Panc1 (cell line): ENCODE measurements at regions not wholly inside any gene's neighbourhood (a gene's known extent, or its start where the extent isn't known, plus 50 kb on each side); places are given as distances from the start of the nearest gene placed in this dataset.

Experiments
- POLR2AphosphoS5 ChIP-seq: IDR thresholded peaks from 2 replicates; pipeline ENCODE4 v1.6.1; 2012; ENCODE audit warnings: mild to moderate bottlenecking, low read depth, low read length, moderate library complexity
- REST ChIP-seq, 2 experiments: IDR thresholded peaks; 2 replicates each; pipeline ENCODE4 v1.6.1; 2011 to 2012; ENCODE audit warnings: low read depth in 2 of 2, control low read depth in 1 of 2, low read length in 1 of 2, mild to moderate bottlenecking in 1 of 2, moderate library complexity in 1 of 2; ENCODE audit not compliant: insufficient read depth in 1 of 2
- SIN3A ChIP-seq: IDR thresholded peaks from 2 replicates; pipeline ENCODE4 v1.6.1; 2012; ENCODE audit warnings: low read depth, mild to moderate bottlenecking, low read length, moderate library complexity, borderline replicate concordance; ENCODE audit not compliant: insufficient read depth
- TCF7L2 ChIP-seq: IDR thresholded peaks from 2 replicates; pipeline ENCODE4 v1.6.1; 2011; ENCODE audit warnings: mild to moderate bottlenecking, low read depth, low read length, inconsistent platforms
- TF ChIP-seq, protein P1 (sequence below): fragments of 450-650 bp; IDR thresholded peaks from 2 replicates; pipeline ENCODE4 v1.5.1; 2017; ENCODE audit warnings: mild to moderate bottlenecking

DNA sequence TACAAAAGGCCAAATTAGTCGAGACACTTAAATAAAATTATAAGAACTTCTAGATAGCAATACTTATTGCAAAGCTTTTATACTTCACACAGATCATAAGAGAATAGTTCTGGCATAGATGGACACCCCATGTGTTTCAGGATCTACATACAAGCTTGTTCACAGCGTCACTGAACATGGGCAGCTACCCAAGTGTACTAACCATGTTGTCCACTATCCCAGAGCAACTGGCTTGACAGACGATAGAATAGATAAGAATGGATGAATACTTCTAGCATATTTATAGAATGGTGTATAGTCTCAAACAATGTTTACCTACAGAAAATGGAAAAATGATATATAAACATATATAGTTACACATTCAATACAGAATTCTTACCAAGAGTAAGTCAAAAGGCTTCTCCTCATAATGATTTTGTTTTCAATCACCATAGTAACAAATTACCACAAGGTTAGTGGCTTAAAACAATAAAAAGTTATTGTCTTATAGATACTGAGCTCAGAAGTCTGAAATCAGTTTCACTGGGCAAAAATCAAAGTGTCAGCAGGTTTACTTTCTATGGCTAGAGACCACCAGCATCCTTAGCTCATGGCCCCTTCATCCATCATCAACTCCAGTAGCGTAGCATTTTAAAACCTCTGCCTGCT is 446.7 kb downstream of the DMRTA1 start:
- TF ChIP-seq, protein P1, sequence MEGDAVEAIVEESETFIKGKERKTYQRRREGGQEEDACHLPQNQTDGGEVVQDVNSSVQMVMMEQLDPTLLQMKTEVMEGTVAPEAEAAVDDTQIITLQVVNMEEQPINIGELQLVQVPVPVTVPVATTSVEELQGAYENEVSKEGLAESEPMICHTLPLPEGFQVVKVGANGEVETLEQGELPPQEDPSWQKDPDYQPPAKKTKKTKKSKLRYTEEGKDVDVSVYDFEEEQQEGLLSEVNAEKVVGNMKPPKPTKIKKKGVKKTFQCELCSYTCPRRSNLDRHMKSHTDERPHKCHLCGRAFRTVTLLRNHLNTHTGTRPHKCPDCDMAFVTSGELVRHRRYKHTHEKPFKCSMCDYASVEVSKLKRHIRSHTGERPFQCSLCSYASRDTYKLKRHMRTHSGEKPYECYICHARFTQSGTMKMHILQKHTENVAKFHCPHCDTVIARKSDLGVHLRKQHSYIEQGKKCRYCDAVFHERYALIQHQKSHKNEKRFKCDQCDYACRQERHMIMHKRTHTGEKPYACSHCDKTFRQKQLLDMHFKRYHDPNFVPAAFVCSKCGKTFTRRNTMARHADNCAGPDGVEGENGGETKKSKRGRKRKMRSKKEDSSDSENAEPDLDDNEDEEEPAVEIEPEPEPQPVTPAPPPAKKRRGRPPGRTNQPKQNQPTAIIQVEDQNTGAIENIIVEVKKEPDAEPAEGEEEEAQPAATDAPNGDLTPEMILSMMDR: no peak
- TF ChIP-seq POLR2AphosphoS5 (no peak), SIN3A (no peak), REST (IDR thresholded peaks at IDR 0.05; ENCODE audit: insufficient read depth in 1 of 2, low read depth in 2 of 2, low read length in 1 of 2) (no peak), TCF7L2 (no peak)
